Endothelial cell of umbilical vein (primary cell): ENCODE measurements at regions not wholly inside any gene's neighbourhood (a gene's known extent, or its start where the extent isn't known, plus 50 kb on each side); places are given as distances from the start of the nearest gene placed in this dataset.

ENCODE experiments used
- BruUV-seq: library from RNA; stranded (reverse); fragments of 400-500 nt; replicated peaks from 2 replicates; lab custom pipeline; 2021; lab: Mats Ljungman, UMichigan
- CTCF ChIA-PET: fragments of 300-600, 350-600 bp; sonication (Branson Sonifier 250); formaldehyde crosslinking; loops from one replicate; lab custom pipeline; 2021; ENCODE audit warnings: antibody characterized with exemption, inconsistent platforms; lab: Charles Lee
- POLR2A ChIA-PET: fragments of 300-600, 350-600 bp; sonication (Branson Sonifier 250); formaldehyde crosslinking; loops from one replicate; lab custom pipeline; 2021; ENCODE audit warnings: antibody characterized with exemption, inconsistent platforms; lab: Charles Lee
- DNase-seq: peaks from one replicate; pipeline ENCODE4 v3.0.0-alpha.2; 2011; ENCODE audit warnings: low read depth, low spot score
- FAIRE-seq: peaks from 2 replicates; lab custom pipeline; 2011; peaks lifted over from hg19 to GRCh38; lab: Jason Lieb, UNC
- H2AFZ ChIP-seq: 2 replicates; pipeline ENCODE4 v1.6.0; 2012; ENCODE audit warnings: low read depth, low read length, control low read depth, inconsistent platforms
- H3K27ac ChIP-seq: 2 replicates; pipeline ENCODE4 v1.5.1; 2011; ENCODE audit warnings: low read depth, mild to moderate bottlenecking, control low read depth, low read length, moderate library complexity; ENCODE audit not compliant: insufficient read depth
- H3K27me3 ChIP-seq, 2 experiments: 2 replicates each; pipeline versions ENCODE4 v1.6.0 to v1.6.1; 2011; ENCODE audit warnings: low read length in 2 of 2, mixed read lengths in 1 of 2; ENCODE audit not compliant: control insufficient read depth in 2 of 2, insufficient read depth in 2 of 2
- H3K36me3 ChIP-seq, 2 experiments: 2 replicates in 1 of 2; 3 replicates in 1 of 2; pipeline ENCODE4 v1.5.1; 2011; ENCODE audit warnings: low read length in 2 of 2, mild to moderate bottlenecking in 1 of 2, moderate library complexity in 1 of 2; ENCODE audit not compliant: control insufficient read depth in 2 of 2, insufficient read depth in 2 of 2; ENCODE audit errors: extremely low read depth in 1 of 2
- H3K4me1 ChIP-seq: 3 replicates; pipeline ENCODE4 v1.5.1; 2011; ENCODE audit warnings: mild to moderate bottlenecking, low read length; ENCODE audit not compliant: control insufficient read depth, insufficient read depth; ENCODE audit errors: extremely low read depth
- H3K4me2 ChIP-seq: 2 replicates; pipeline ENCODE4 v1.6.1; 2011; ENCODE audit warnings: low read length, control low read depth, mixed read lengths; ENCODE audit not compliant: insufficient read depth
- H3K4me3 ChIP-seq, 3 experiments: fragments of 200-600 bp in 1 of 3; sonication (generic), shearing (Covaris generic) in 1 of 3; replicated peaks in 1 of 3; 2 replicates each; pipeline ENCODE4 v1.5.1; 2011 to 2016; ENCODE audit warnings: control low read depth in 3 of 3, low read length in 3 of 3, mild to moderate bottlenecking in 2 of 3, inconsistent platforms in 1 of 3, low read depth in 1 of 3, moderate library complexity in 1 of 3; ENCODE audit not compliant: insufficient read depth in 1 of 3
- H3K79me2 ChIP-seq: 2 replicates; pipeline ENCODE4 v1.6.0; 2012; ENCODE audit warnings: low read length, inconsistent platforms; ENCODE audit not compliant: control insufficient read depth, insufficient read depth
- H3K9ac ChIP-seq: replicated peaks from 2 replicates; pipeline ENCODE3; 2011; ENCODE audit warnings: low read length, control low read depth; ENCODE audit not compliant: insufficient read depth; ENCODE audit errors: extremely low read depth
- H3K9me1 ChIP-seq: replicated peaks from 3 replicates; pipeline ENCODE4 v1.6.0; 2011; ENCODE audit warnings: mild to moderate bottlenecking, low read length; ENCODE audit not compliant: control insufficient read depth, insufficient read depth; ENCODE audit errors: extremely low read depth
- H3K9me3 ChIP-seq: replicated peaks from 2 replicates; pipeline ENCODE4 v1.5.1; 2012; ENCODE audit warnings: low read length, inconsistent platforms; ENCODE audit not compliant: control insufficient read depth, insufficient read depth
- H4K20me1 ChIP-seq: replicated peaks from 2 replicates; pipeline ENCODE3; 2011; ENCODE audit warnings: mild to moderate bottlenecking, low read length; ENCODE audit not compliant: control insufficient read depth, insufficient read depth; ENCODE audit errors: extremely low read depth
- EZH2 ChIP-seq: IDR thresholded peaks from 2 replicates; pipeline ENCODE4 v1.6.1; 2012; ENCODE audit warnings: borderline replicate concordance, low read depth, mild to moderate bottlenecking, moderate library complexity, low read length, inconsistent platforms; ENCODE audit not compliant: severe bottlenecking
- JUN ChIP-seq: IDR thresholded peaks from 2 replicates; pipeline ENCODE4 v1.6.1; 2011; ENCODE audit warnings: borderline replicate concordance, low read depth; ENCODE audit not compliant: insufficient read length, insufficient read depth
- MAX ChIP-seq: IDR thresholded peaks from 2 replicates; pipeline ENCODE4 v1.6.1; 2011; ENCODE audit not compliant: insufficient read depth, insufficient read length
- POLR2A ChIP-seq: IDR thresholded peaks from 2 replicates; pipeline ENCODE4 v1.6.1; 2012; ENCODE audit warnings: low read depth, mild to moderate bottlenecking, control low read depth, low read length
- POLR2AphosphoS5 ChIP-seq: IDR thresholded peaks from 2 replicates; pipeline ENCODE4 v1.6.1; 2012; ENCODE audit warnings: low read depth, mild to moderate bottlenecking, control low read depth, low read length, moderate library complexity; ENCODE audit not compliant: insufficient read depth
- dilution Hi-C: fragments of 300-500 bp; cut with MboI; formaldehyde crosslinking; loops from one replicate; pipeline ENCODE4 v1.15.0; 2019; ENCODE audit warnings: low sequenced_read_pairs; ENCODE audit not compliant: extremely low pct_ligation_motif_present
- intact Hi-C: fragments of 100-400 bp; cut with micrococcal nuclease; formaldehyde crosslinking; loops from one replicate; pipeline ENCODE4 v1.10.0; 2022

DNA sequence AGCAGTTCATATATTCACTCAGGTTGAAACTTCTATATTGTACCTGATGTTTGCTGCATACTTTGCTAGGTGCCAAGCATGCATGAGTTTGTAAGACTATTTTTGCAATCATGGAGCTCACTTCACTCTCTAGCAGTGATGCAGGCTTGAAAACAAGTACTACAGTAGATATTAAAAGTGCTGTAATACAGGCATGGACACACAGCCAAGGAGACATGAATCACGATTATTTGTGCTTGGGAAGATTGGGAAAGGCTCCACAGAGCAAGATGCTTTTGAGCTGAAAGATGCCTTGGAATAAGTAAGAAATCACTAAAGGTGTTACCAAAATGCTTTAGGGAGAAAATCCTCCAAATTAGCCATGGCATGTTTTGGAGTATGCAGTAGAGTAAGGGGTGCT, 427.4 kb downstream of the UTRN start:
- POLR2A ChIA-PET = no interaction called here
- H2AFZ ChIP-seq = no peak overlapping the region
- FAIRE-seq = no peak

GRCh38 chr6:144714021-144714712, 429.0 kb downstream of the UTRN start:
- Histone ChIP-seq H3K4me3 (no peak overlapping the region), H3K4me1 (peaks cover 16% of the 10 kb centered on the region), H3K27ac (no peak overlapping the region), H3K79me2 (no peaks in the 10 kb centered on the region), H4K20me1 (no peaks in the 10 kb centered on the region), H3K27me3 (no peaks in the 10 kb centered on the region), H3K9me3 (no peaks in the 10 kb centered on the region), H3K36me3 (no peaks in the 10 kb centered on the region), H3K4me2 (no peak overlapping the region), H3K9me1 (no peaks in the 10 kb centered on the region), H2AFZ (no peak overlapping the region), H3K9ac (no peak overlapping the region)
- intact Hi-C loops (no loop called here), dilution Hi-C loops (no loop called here)
- DNase-seq (no peak), FAIRE-seq (no peak)
- no TSS peak for BruUV-seq
- TF ChIP-seq POLR2AphosphoS5 (no peak), EZH2 (no peak), MAX (no peak)
- ChIA-PET CTCF (interaction anchor here (0.8 to 1.3 kb wide), 4 partner anchors 16 to 423 kb away, joined by 3 to 5 read pairs (median 4); no protein-coding TSS in a partner anchor), POLR2A (no interaction called here)

More for the DNA sequence above, 427.4 kb downstream of the UTRN start:
- CTCF ChIA-PET = no interaction called here
- Histone ChIP-seq H3K27me3 (no peaks in the 10 kb centered on the region), H3K9ac (no peak overlapping the region), H3K9me1 (no peaks in the 10 kb centered on the region), H3K4me2 (no peak overlapping the region), H3K27ac (no peak overlapping the region), H4K20me1 (no peaks in the 10 kb centered on the region), H3K36me3 (no peaks in the 10 kb centered on the region), H3K4me3 (no peak overlapping the region), H3K9me3 (no peaks in the 10 kb centered on the region), H3K79me2 (no peaks in the 10 kb centered on the region), H3K4me1 (peaks cover 16% of the 10 kb centered on the region)
- no peak for DNase-seq
- dilution Hi-C loops (no loop called here), intact Hi-C loops (no loop called here)
- BruUV-seq = no TSS peak
- TF ChIP-seq POLR2A (no peak), POLR2AphosphoS5 (no peak), JUN (no peak)
